ENCODE measurements at regions not wholly inside any gene's neighbourhood (a gene's known extent, or its start where the extent isn't known, plus 50 kb on each side); places are given as distances from the start of the nearest gene placed in this dataset.

DNA sequence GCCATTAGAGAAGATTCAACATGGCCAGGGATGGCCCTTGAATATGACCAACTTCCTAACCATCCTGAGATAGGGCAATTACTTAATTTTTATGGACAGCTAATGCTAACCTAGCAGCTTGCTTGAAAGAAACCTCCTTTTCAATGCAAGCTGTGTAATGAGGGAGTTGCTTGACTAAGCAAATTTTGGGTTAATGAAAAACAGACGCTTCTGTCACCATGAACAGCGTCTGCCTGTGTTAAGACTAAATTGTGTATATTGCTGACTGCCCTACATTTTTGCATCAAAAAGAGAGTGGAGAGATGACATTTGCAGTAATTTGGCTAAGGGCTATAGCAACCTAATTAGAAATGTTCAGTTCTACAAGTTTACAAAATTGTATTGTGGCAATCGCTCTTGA is 319.2 kb upstream of the LRATD1 start:
- no peak for DNase-seq

DNA sequence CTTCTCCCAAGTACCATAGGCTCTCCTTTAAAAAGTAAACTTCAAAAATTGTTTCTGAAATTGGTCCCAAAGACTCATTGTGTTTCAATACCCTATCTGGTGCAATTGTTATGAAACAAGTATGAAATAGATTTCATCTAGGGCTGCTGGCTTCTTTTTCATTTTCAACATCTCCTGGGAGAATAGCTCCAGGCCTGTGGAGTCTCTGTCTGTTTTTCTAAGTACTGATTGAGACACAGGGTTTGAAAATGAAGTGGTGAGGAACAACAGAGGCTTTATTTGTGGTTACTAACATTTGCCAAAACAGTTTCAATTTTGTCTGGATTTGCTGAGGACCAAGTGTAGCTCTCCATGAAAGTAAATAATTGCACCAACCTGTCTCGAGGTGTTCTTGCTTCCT is 315.9 kb upstream of the LRATD1 start:
- no peak for DNase-seq

DNA sequence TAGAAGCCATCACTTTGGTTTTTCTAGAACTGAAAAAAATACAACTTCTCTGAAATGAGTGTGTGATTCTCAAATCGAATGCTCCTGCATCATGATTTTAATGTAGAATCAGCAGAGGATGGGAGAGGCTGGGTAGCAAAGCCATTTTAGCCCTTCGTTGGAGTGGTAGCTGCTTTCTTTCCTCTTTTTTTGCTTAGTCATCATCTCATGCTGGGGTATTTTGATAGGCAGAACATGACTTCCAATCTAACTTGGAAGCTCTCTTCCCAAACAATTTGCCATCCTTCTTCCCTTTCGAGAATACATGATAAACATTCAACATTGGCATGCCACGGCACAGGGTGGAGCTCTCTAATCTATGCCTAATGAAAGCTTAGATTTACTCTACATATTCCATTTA is 311.2 kb upstream of the LRATD1 start:
- no peak for DNase-seq

DNA sequence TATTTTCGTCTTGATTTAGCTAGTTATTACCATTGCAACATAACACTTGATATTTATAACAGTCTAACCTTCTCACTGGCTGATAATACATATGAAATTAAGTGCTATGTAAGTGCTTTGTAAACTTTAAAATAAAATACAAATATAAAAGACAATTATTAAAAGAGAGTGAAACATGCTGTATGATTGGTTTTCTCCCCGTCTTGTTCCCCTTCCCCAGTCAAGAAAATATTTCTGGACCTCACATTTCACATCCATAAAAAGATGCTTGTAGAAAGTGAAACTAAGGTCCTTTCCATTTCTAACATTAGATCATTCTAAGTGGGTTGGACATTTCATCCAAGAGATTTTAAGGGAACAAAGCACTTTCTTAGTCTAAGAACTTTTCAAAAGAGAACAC is 310.2 kb upstream of the LRATD1 start:
- no peak for DNase-seq

DNA sequence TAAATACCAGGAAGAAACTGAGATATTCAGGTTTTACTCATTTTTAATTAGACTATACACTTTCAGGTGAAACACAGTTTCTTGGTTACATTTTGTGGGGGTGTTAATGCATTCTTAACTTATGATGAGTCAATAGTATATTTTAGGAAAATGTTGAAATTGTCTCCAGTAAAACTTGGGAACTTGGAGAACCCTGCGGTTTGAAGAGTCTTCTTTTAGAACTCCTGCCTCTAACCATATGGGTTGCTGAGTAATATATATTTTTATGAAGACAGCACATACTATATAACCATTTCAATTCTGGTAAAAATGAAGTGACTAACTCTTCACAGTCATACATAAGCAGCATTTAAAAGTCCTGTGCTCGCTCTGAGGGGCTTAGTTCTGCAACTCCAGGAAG is 308.2 kb upstream of the LRATD1 start:
- no peak for DNase-seq

DNA sequence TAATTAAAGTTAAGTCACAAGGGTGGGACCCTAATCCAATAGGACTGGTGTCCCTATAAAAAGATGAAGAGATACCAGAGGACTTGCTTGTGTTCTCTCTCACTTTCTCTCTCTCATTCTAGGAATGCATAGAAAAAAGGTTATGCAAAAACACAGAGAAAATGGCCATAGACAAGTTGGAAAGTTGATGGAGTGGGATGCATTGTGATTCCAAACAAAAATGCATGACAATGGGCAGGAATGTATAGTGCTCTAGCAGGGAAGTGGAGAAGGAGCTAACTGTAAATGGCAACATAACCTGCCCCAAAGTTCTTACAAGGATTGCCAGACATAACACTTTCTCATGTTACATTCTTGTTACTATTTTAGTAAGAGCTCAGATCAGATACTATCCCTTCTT is 301.6 kb upstream of the LRATD1 start:
- no peak for DNase-seq

DNA sequence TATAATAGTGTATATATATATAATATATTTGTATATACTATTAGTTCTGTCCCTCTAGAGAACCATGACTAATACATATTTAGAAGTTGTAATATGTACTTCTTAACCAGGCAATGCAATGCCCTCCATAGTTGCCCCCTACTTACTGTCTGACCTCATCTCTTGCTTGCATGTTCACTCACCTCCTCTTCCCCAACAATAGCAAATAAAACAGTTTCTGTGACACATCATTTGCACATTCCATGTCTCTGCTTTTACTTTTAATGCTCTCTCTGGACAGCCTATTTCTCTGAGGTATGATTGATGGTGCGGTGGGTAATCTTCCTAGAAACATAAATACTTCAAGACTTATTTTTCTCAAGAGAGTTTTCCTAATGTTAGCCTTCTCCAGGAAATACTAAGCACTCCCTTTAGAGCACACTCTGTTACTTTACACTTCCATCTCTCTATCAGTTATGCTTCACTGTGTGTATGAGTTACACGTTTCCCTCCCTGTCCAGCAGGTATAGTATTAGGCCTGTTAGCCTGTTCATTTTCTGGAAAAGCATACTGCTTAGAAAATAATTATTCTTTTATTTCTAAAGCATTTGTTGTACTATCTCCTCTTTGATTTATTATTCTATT is 295.6 kb upstream of the LRATD1 start:
- DNase-seq, result no peak

DNA sequence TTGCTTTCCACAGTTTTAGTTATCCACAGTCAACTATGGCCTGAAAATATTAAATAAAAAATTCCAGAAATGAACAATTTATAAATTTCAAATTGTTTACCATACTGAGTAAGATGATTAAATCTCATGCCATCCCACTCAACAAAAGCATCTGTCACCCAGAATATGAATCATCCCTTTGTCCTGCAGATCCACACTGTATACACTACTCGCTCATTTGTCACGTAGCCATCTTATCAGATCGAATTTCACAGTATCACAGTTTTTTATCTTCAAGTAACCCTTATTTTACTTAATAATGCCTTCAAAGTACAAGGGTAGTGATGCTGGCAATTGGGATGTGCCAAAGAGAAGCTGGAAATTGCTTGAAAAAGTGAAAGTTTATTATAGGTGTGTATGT is 291.8 kb upstream of the LRATD1 start:
- DNase-seq, result no peak

DNA sequence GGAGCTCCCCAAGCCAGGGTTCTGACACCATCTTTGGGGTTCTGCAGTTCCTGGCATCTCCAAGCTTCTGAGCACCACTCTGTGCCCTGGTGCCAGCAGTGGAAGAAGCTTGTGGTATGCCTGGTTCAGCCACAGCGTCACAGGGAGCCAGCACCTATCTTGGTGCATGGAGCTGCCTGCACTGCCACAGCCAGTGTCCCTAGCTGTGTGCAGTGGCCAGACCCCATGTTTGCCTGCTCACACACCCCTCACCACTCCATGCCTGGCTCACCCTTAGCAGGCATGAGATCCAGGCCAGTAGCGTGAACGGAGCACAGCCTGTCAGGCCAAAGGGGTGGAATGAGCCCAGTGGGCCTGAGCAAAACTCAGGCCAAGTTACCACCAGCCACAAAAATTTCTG is 290.2 kb upstream of the LRATD1 start:
- DNase-seq, result no peak

DNA sequence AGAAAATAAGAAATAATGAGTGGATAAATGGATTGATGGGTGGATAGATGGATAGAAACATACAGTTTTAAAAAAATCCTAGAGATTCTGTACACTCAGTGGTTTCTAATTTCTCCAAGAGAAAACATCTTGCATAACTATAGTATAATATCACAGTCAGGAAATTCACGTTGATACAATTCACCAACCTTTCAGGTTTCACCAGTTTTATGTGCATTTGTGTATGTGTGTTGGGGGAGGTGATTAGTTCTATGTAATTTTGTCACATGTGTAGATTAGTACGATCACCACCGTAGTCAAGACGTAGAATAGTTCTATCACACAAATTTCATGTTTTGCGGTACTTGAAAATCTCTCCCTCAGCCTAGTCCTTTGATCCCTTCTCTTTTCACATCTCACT is 288.2 kb upstream of the LRATD1 start:
- no peak for DNase-seq

DNA sequence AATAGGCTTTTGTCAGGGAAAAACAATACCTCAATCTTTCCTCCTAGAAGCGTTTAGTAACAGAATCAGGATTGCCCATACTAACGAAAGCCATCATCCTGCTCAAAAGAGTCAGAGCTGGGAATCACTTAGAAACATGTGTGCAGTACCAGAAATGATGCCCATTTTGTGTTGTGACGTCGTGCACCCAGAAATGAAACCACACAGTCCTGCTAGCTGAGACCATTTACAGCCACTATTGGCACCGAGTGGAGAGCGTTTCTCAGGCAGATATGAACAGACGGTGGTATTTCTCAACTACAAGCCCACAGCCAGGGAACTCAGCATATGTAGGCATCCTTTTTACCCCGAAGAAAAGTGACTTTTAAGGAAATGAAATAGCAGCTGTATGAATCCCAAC is 284.3 kb upstream of the LRATD1 start:
- DNase-seq, result no peak

DNA sequence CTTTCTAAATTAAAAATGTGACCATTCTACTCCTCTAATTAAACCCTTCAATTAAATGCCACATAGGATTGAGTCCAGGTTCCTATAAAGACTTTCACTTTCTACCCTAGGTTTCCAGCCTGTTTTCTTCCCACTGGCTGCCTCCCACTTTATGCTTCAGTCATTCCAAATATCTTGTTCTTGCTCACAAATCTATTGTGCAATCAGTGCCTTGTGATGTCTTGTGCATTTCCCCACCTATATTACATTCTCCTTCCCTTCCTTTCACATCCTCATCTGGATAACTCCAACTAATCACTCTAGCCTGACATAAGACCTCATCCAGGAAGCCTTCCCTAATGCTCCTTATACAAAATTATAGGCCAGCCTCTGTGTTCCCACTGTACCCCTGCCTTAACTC is 281.7 kb upstream of the LRATD1 start:
- DNase-seq, result no peak

DNA sequence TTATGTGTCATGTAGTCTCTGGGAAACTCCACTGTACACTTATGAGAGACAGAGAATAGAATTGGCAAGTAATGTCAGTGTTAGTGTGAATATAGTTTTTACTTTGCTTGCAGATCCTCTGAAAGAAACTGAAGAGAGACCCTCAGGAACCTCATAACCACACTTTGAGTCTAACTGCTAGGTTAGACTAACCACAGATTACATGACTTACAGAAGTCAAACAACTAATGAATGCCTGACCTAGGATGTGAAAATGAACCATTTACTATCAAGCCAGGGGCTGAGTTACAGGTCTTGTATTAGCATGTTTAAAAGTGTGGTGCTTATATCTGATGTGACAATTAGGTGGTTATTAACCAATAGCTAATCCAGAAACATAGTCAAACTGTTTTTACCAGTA is 280.4 kb upstream of the LRATD1 start:
- no peak for DNase-seq

DNA sequence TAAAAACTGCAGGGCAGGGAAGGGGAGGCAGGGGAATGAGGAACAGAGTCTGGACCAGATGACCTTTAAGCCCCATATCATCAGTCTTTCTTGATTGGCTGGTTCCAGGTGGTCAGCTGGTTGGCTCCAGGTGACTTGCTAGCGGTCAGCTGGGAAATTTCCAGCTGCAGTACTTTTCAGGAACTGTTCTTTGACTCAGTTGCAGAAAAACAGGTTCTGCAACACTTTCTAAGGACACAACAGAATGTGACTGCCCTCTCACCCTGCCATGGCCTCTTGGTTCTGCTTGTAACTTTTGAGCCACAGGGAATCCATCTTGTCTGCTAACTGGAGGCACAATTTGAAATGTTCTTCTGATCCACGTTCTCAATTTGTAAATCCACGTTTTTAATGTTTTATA is 278.3 kb upstream of the LRATD1 start:
- DNase-seq, result no peak

DNA sequence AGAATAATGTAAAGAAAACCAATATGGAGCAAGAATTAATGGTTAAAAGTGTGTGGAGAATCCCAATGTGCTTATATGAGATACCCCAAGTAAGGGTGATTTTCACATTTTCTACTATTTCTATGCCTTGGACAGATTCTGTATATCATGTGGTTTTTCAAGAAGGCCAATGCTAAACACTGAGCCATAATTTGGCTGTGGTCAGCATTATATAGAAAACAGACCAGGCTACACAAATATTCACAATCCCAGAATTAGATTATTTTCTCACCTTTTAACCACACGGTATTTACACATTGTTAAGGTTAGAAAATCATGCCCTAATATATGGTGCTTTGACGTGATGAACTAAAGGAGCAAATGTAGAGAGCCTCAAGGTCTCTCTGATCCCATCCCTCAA is 277.4 kb upstream of the LRATD1 start:
- DNase-seq, result no peak

DNA sequence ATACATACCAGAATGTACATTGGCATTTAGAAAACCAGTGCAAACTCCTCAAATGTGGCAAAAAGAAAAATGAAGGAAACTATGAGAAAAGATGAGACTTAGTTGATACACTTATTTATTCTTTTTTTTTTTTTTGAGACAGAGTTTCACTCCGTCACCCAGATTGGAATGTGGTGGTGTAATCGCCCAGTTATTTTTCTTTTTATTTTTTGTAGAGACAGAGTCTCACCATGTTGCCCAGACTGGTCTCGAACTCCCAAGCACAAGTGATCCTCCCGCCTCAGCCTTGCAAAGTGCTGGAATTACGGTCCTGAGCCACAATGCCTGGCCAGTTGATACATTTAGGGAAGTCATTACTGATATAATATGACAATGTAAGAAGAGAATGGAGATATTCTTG is 274.2 kb upstream of the LRATD1 start:
- DNase-seq, result no peak

DNA sequence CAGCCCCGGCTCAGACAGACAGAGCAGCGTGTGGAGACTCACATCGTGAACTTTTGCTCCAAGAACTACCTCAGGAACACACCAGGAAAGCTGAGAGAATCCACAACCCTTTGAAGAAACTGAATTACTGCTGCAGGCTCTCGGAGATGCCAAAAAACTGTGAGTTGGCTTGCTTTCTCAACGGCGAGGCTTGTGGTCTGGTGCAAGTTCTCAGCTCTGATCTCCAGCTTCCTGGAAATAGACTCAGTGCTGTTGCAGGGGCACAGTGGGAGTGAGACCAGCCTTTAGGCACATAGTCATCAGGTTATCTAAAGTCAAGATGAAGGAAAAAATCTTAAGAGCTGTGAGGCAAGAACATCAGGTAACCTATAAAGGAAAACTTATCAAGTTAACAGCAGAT is 273.7 kb upstream of the LRATD1 start:
- DNase-seq, result no peak

DNA sequence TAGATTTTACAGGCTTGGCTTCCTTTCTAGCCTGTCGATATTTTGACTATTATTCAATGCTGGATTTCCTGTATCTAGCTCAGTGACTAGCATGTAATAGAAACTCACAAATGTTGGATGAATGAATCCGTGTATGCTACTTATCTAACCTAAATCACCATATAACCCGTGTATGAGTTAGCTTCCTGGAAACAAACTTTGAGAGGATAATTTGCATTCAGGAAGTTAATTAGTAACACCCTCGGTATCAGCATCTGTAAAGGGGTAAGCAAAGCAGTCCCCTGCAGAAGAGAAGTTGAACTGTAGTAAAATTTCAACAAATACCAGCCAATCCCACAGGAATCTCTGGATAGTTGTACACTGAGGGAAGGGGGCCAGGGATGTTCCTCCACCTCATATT is 269.4 kb upstream of the LRATD1 start:
- no peak for DNase-seq

DNA sequence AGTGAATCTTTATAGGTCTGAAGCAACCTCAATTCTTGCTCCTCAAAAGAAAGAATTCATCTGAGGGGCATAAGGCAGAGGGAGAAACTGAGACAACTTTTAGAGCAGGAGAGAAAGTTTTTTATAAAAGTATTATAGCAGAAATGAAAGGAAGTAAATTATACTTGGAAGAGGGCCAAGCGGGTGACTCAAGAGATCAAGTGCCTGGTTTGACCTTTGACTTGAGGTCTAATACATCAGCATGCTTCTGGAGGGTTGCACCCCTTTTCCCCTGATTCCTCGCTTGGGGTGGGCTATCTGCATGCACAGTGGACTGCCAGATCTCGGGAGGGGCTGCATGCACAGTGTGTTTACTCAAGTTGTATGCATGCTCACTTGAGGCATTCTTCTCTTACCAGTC is 268.5 kb upstream of the LRATD1 start:
- no peak for DNase-seq

DNA sequence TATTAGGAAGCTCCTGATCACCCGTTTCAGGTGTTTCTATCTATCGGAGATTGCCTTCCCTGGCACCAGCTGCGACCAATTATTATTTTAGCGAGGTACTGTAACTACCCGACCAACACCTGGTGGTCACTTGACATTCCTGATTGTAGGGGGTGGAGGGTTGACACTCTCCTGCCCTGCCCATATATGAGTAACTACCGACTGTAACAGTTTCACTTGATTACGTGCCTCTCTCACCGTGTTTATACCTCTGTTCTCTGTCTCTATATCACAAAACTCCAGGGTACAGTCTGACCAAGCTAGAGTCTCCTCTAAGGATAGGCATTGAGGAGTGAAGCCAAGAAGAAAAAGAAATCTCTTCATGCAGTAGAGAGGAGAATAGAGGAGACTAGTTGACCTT is 268.0 kb upstream of the LRATD1 start:
- no peak for DNase-seq

DNA sequence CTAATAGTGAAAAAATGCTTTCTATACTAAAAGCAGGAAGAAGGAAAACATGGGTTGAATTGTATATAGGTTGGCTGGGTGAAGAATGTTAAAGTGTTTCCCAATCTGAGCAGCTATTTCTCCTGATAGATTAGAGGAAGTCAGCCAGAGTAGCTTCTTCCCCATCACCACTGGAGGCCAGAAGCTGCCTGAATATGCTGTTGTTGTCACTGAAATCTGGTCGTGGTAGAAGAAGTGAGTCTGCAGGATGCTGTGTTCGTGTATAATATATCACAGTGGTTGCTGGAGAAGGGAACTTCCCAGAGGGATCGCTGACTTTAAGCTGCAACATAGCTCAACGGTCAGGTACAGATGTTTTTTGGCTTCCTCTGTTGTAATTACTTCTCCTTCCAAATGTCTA is 247.5 kb upstream of the LRATD1 start:
- no peak for DNase-seq

DNA sequence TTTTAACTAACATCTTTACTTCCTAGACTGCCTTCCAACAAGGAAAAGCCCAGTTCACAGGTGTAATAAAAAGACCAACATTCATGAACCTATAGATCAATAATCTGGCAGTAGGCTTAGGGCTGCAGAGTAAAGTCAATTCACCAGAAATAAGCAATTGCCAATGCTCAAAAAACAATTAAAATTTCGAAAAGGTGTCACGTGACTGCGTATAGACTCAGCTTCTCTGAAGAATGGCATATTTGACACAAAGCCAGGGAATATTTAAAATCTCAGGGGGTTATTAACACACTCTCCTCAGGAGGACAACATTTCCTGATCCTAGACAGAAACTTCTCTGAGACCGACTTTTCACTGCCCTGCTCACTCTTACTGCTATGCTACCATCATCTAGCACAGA is 245.2 kb upstream of the LRATD1 start:
- DNase-seq, result no peak

DNA sequence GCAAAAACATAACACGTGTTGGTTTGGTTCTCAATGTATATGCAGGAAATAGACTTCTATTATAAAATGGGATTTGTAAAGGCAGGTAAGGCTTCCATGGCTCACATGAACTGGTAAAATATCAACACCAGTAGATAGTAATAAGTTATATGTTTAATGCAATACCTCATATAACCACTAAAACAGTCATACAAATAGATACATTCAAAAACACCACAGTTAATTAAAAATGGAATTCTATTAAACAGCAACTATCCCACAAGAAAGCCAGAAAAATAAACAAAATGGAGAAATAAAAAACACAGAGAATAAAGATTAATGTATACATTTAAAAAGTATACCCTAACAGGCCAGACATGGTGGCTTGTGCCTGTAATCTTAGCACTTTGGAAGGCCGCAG is 243.8 kb upstream of the LRATD1 start:
- DNase-seq, result no peak

DNA sequence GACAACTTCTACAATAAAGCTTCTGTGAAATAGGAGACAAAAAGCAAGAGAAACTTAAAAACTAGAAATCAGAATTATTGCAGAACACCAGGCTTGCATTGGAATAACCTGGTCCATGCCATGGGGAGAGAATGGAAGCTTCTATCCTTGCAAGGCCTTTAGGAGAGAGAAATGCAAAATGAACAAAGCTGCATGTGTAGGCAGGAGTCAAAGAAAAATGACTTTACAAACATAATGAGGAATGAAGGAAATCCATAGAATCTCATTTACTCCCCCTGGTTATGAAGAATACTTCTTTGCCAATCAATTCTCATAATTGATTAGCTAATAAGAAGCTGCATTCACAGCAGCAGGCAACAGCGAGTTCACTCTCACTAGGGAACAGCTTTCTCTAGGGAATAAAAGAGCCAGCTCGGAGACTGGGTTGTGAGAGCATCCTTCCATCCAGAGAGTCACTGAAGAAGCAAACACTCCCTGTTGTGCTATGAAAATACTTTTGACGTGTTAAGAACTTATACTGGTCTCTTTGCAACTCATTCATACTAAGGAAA is 235.9 kb upstream of the LRATD1 start:
- no peak for DNase-seq

DNA sequence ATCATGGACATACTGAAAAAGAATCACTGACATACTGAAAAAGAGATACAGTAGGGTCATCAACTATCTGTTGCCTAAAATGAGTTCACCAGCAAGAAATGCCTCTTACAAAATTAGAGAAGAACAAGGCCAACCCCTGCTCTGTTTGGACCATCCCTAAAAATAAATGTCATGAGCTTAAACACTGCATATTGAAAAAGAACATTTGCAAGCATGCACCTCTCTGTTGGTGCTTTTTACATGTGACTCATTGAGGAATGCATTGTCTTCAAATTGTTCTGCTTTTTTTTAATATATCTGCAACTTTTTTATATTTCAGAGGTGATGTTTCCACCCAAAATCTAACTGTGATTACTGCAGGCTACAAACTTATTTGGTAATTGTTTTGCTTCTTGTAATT is 233.9 kb upstream of the LRATD1 start:
- DNase-seq, result no peak

DNA sequence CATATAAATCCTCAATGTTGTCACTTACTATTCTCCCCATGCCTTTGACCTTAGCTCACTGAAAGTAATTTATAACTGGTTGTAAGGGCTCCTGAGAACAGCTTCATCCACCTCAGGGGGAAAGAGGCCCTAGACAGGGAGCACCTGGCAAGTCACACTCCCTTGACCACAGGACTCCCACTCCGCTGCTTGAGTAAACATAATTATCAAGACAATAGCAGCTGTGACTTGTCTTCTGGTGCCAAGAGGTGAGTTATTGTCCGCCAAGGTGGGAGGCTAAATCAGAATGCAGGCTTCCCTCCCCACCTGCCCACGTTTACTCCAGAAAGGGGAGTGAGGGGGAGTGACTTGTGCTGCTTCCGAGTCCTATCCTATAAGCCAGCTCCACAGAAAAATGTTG is 230.6 kb upstream of the LRATD1 start:
- DNase-seq, result no peak

Measured in DMS 273 treated with DMSO at 0.1 percent for 48 hours (cell line).